ENCODE measurements at regions not wholly inside any gene's neighbourhood (a gene's known extent, or its start where the extent isn't known, plus 50 kb on each side); places are given as distances from the start of the nearest gene placed in this dataset.

DNA sequence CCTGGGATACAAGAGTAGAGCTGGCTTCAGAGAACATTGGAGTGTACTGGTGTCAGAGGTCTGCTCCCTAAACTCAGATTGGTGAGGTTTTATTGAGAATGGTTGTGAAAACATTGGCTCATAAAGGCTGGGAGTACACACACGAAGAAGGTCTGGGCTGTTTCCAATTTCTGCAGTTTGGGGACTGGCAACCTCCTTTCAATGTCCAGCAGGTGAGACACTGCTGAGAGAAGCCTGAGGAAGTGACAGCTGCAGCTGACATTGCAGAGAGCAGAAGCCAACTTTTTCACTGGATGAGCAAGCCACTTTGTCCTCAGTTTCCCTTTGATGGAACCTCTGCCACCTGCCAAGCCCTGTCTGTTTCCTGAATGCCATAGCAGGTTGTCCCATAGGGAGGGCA, 346.6 kb upstream of the SPRED2 start:
- Histone ChIP-seq H3K36me3 (replicated peaks) (no peaks in the 10 kb centered on the region), H3K4me3 (ENCODE audit: low read depth, low read length) (no peak overlapping the region), H3K27ac (no peak overlapping the region), H3K27me3 (replicated peaks) (no peaks in the 10 kb centered on the region)
- in situ Hi-C loops (cut with HindIII; ENCODE audit: low pct_ligation_motif_present, low sequenced_read_pairs), result no loop called here
- TF ChIP-seq, protein P1, sequence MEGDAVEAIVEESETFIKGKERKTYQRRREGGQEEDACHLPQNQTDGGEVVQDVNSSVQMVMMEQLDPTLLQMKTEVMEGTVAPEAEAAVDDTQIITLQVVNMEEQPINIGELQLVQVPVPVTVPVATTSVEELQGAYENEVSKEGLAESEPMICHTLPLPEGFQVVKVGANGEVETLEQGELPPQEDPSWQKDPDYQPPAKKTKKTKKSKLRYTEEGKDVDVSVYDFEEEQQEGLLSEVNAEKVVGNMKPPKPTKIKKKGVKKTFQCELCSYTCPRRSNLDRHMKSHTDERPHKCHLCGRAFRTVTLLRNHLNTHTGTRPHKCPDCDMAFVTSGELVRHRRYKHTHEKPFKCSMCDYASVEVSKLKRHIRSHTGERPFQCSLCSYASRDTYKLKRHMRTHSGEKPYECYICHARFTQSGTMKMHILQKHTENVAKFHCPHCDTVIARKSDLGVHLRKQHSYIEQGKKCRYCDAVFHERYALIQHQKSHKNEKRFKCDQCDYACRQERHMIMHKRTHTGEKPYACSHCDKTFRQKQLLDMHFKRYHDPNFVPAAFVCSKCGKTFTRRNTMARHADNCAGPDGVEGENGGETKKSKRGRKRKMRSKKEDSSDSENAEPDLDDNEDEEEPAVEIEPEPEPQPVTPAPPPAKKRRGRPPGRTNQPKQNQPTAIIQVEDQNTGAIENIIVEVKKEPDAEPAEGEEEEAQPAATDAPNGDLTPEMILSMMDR (IDR thresholded peaks at IDR 0.05; ENCODE audit: low read depth, low read length, missing control alignments), result no peak
- DNase-seq, result no peak

DNA sequence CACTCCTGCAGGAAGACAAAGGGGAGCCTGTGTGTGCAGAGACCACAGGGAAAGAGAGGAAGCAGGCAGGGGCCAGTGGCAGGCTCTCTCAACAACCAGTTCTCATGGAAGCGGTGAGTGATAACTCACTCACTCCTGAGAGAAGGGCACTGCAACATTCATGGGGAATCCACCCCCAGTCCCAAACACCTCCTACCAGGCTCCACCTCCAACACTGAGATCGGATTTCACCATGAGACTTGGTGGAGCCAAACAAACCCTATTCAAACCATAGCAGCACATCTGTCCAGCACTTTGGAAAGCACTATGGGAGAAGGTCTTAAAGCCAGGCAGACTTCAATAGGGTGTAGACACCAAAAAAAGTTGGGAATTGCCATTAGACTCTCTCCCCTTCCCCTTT, 345.7 kb upstream of the SPRED2 start:
- no peaks in the 10 kb centered on the region for H3K27me3 ChIP-seq (replicated peaks)
- no peak overlapping the region for H3K4me3 ChIP-seq (ENCODE audit: low read depth, low read length)
- in situ Hi-C loops (cut with HindIII; ENCODE audit: low pct_ligation_motif_present, low sequenced_read_pairs), result no loop called here
- no peak for DNase-seq
- TF ChIP-seq, protein P1 (IDR thresholded peaks at IDR 0.05; ENCODE audit: low read depth, low read length, missing control alignments), result no peak
- H3K36me3 ChIP-seq (replicated peaks), result no peaks in the 10 kb centered on the region
- H3K27ac ChIP-seq, result no peak overlapping the region

DNA sequence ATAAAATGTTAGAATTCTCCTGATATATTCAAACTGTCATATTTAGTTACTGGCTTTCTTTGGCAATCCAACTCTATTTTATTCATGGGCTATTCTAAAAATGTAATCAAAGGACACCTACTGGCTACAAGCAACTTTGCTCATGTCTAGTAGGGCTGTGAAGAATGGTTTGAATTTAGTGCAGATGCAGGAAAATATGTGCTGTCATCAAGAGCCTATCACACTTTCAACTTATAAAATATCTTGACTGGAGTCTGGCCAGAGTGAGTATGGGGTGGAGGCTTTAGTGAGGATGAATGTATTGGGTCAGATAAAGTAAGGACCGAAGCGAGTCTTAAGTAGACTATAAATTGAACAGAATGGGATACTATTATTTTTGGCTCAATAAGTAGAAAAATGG, 343.4 kb upstream of the SPRED2 start:
- in situ Hi-C loops (cut with HindIII; ENCODE audit: low pct_ligation_motif_present, low sequenced_read_pairs), result no loop called here
- DNase-seq, result no peak
- TF ChIP-seq, protein P1 (IDR thresholded peaks at IDR 0.05; ENCODE audit: low read depth, low read length, missing control alignments), result no peak

DNA sequence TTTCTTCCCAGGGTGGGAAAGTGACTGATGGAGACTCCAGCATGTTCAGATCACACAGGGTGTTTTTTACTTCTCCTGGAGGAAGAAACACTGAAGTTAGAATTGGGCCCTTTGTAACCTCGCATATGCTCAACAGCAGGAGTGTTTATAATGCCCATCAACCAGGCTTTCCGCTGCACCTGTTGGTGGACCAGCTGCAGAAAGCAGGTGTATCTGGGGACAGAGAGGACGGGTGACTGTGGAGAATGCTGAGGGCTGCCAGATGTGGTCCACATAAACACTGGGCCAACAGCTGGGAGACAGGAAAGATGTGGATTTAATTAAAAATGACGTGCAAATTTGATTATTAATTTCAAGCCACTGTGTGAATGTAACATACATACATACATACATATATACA, 335.5 kb upstream of the SPRED2 start:
- Histone ChIP-seq H3K27me3 (replicated peaks) (no peaks in the 10 kb centered on the region), H3K27ac (no peak overlapping the region), H3K36me3 (replicated peaks) (no peaks in the 10 kb centered on the region), H3K4me3 (ENCODE audit: low read depth, low read length) (no peak overlapping the region)
- in situ Hi-C loops (cut with HindIII; ENCODE audit: low pct_ligation_motif_present, low sequenced_read_pairs), result no loop called here
- TF ChIP-seq, protein P1 (IDR thresholded peaks at IDR 0.05; ENCODE audit: low read depth, low read length, missing control alignments), result no peak
- DNase-seq, result no peak

More for the DNA sequence above, 343.4 kb upstream of the SPRED2 start:
- Histone ChIP-seq H3K4me3 (ENCODE audit: low read depth, low read length) (no peak overlapping the region), H3K27ac (no peak overlapping the region), H3K27me3 (replicated peaks) (no peaks in the 10 kb centered on the region), H3K36me3 (replicated peaks) (no peaks in the 10 kb centered on the region)

DNA sequence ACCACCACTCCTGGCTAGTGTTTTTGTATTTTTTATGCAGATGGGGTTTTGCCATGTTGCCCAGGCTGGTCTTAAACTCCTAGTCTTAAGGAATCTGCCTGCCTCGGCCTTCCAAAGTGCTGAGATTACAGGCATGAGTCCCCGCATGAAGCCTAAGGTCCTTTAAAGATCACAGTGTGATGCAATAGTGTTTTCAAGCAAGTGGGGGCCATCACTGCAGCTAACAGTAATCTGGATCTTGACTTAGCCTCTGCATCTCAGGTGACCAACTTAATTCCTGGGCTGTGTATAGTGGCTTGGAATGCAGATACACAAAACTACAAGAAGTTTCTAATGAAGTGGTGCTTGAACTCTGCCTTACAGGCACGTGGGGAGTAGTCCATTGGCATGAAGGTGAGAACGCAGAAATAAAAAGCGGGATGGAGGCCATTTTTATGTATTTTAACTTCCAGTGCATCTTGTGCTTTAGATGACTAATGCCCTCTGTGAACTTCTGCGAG, 334.4 kb upstream of the SPRED2 start:
- Histone ChIP-seq H3K27ac (no peak overlapping the region), H3K4me3 (ENCODE audit: low read depth, low read length) (no peak overlapping the region), H3K27me3 (replicated peaks) (no peaks in the 10 kb centered on the region), H3K36me3 (replicated peaks) (no peaks in the 10 kb centered on the region)
- in situ Hi-C loops (cut with HindIII; ENCODE audit: low pct_ligation_motif_present, low sequenced_read_pairs), result no loop called here
- TF ChIP-seq, protein P1 (IDR thresholded peaks at IDR 0.05; ENCODE audit: low read depth, low read length, missing control alignments), result no peak
- DNase-seq, result no peak

DNA sequence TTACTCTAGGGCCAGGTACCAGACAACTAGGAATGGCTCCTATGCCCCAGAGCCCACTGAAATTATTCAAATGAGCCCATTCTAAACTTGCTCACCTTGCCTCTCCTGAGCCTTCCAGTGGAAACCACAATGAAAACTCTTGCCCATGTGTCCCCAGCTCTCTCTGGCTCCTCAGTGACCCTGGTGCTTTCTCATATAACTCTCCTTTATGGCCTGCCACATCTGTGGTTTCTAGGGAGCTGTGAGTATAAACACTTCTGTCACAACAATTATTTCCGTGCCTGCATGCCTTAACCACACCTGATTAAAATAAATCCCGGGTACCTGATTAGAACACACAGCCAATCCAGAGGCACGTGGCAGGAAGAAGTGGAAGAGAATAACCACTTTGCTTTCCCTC, 333.0 kb upstream of the SPRED2 start:
- no peak overlapping the region for H3K4me3 ChIP-seq (ENCODE audit: low read depth, low read length)
- DNase-seq, result no peak
- no peak overlapping the region for H3K27ac ChIP-seq
- H3K27me3 ChIP-seq (replicated peaks), result no peaks in the 10 kb centered on the region
- TF ChIP-seq, protein P1 (IDR thresholded peaks at IDR 0.05; ENCODE audit: low read depth, low read length, missing control alignments), result no peak
- in situ Hi-C loops (cut with HindIII; ENCODE audit: low pct_ligation_motif_present, low sequenced_read_pairs), result no loop called here
- H3K36me3 ChIP-seq (replicated peaks), result no peaks in the 10 kb centered on the region
